GM12878 (cell line): ENCODE measurements at regions not wholly inside any gene's neighbourhood (a gene's known extent, or its start where the extent isn't known, plus 50 kb on each side); places are given as distances from the start of the nearest gene placed in this dataset.

Source experiments
- ASH2L ChIP-seq: fragments of 300-600, 200-600 bp; sonication (generic); IDR thresholded peaks from 2 replicates; pipeline ENCODE4 v1.6.1; 2017; ENCODE audit warnings: low read depth, mild to moderate bottlenecking, borderline replicate concordance
- ATF7 ChIP-seq: fragments of 450-650 bp; IDR thresholded peaks from 2 replicates; pipeline ENCODE4 v1.6.1; 2016; ENCODE audit warnings: low read depth, mild to moderate bottlenecking
- BACH1 ChIP-seq: fragments of 450-650 bp; IDR thresholded peaks from 2 replicates; pipeline ENCODE4 v1.6.1; 2017; ENCODE audit warnings: mild to moderate bottlenecking, borderline replicate concordance
- BHLHE40 ChIP-seq, 2 experiments: fragments of 450-650 bp in 1 of 2; IDR thresholded peaks; 2 replicates each; pipeline ENCODE4 v1.6.1; 2011 to 2017; ENCODE audit warnings: low read depth in 2 of 2, borderline replicate concordance in 1 of 2, improper control_type of control experiment in 1 of 2, low read length in 1 of 2, mild to moderate bottlenecking in 1 of 2
- CBX5 ChIP-seq: sonication (generic); IDR thresholded peaks from 2 replicates; pipeline ENCODE4 v1.6.1; 2016; ENCODE audit warnings: low read depth, moderate library complexity, mild to moderate bottlenecking, inconsistent platforms
- CHD4 ChIP-seq: fragments of 200-600 bp; sonication (generic); IDR thresholded peaks from 2 replicates; pipeline ENCODE4 v1.6.1; 2016; ENCODE audit warnings: mild to moderate bottlenecking
- CREM ChIP-seq: IDR thresholded peaks from 2 replicates; pipeline ENCODE4 v1.6.1; 2014; ENCODE audit warnings: antibody characterized with exemption, low read depth
- EED ChIP-seq: sonication (generic); IDR thresholded peaks from 2 replicates; pipeline ENCODE4 v1.6.1; 2016; ENCODE audit warnings: antibody characterized with exemption, low read depth
- LARP7 ChIP-seq: fragments of 450-650 bp; IDR thresholded peaks from 2 replicates; pipeline ENCODE4 v1.6.1; 2017; ENCODE audit warnings: mild to moderate bottlenecking
- MTA3 ChIP-seq: IDR thresholded peaks from 2 replicates; pipeline ENCODE4 v1.6.1; 2012; ENCODE audit warnings: low read length, inconsistent platforms, borderline replicate concordance
- NFIC ChIP-seq: IDR thresholded peaks from 2 replicates; pipeline ENCODE4 v1.6.1; 2012; ENCODE audit warnings: low read depth, mild to moderate bottlenecking, inconsistent platforms, low read length, moderate library complexity
- POU2F2 ChIP-seq: IDR thresholded peaks from 3 replicates; pipeline ENCODE4 v1.6.1; 2011; ENCODE audit warnings: low read depth, mild to moderate bottlenecking, low read length, borderline replicate concordance
- TF ChIP-seq, protein P1 (sequence below): fragments of 450-650 bp; IDR thresholded peaks from 2 replicates; pipeline ENCODE4 v1.6.1; 2016; ENCODE audit warnings: mild to moderate bottlenecking
- TF ChIP-seq, protein P2 (sequence below): fragments of 450-650 bp; formaldehyde crosslinking; IDR thresholded peaks from 2 replicates; pipeline ENCODE4 v1.5.0; 2022; ENCODE audit warnings: mild to moderate bottlenecking, missing genetic modification characterization
- TF ChIP-seq, protein P3 (sequence below): fragments of 450-650 bp; IDR thresholded peaks from 2 replicates; pipeline ENCODE4 v1.6.1; 2017; ENCODE audit warnings: mild to moderate bottlenecking
- TF ChIP-seq, protein P4 (sequence below): IDR thresholded peaks from 2 replicates; pipeline ENCODE4 v1.6.1; 2012; ENCODE audit warnings: low read depth, low read length, improper control_type of control experiment
- TF ChIP-seq, protein P5 (sequence below): IDR thresholded peaks from 2 replicates; pipeline ENCODE4 v1.6.1; 2012; ENCODE audit warnings: low read depth, low read length, improper control_type of control experiment
- TF ChIP-seq, protein P6 (sequence below): fragments of 450-650 bp; IDR thresholded peaks from 2 replicates; pipeline ENCODE4 v1.6.1; 2018; ENCODE audit warnings: borderline replicate concordance, mild to moderate bottlenecking; ENCODE audit not compliant: partially characterized antibody

DNA sequence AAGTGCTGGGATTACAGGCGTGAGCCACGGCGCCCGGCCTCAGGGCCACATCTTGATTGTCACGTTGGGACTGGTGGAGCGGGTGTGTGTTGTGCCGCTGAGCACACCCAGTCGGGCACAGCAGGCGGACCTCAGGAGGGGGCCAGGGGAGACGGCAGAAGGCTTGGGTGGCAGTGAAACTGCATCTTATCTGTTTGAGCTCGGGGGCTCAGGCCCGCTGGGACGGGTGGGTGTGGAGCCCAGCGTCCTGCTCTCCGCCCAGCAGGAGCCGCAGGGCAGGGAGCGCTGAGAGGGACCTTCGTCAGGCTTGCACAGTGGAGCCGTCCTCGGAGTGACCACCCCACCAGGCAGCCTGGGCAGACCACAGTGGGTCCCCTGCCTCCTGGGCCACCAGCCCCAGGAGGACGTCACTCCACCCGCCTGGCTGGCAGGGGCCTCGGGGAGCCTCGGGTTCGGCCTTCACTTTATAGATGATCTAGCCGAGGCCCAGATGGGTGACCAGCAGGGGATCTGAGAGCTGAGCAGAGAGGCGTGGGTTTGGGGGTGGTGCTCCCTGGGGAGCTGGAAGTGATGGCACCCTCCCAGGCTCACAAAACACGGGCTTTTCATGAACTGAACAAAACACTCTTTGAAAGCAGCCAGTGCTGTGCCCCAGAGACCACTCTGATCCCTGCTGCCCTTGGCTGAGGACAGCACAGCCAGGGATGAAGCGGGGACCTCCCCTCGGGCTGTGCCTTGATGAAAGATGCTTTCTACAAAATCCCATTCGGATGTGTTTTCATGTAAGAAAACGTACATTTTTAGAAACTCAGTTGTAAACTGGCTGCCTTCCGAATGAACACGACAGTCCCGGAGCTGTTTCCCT is 181.1 kb downstream of the SEC14L1 start (continued):
- TF ChIP-seq, protein P1, sequence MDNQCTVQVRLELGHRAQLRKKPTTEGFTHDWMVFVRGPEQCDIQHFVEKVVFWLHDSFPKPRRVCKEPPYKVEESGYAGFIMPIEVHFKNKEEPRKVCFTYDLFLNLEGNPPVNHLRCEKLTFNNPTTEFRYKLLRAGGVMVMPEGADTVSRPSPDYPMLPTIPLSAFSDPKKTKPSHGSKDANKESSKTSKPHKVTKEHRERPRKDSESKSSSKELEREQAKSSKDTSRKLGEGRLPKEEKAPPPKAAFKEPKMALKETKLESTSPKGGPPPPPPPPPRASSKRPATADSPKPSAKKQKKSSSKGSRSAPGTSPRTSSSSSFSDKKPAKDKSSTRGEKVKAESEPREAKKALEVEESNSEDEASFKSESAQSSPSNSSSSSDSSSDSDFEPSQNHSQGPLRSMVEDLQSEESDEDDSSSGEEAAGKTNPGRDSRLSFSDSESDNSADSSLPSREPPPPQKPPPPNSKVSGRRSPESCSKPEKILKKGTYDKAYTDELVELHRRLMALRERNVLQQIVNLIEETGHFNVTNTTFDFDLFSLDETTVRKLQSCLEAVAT = peak; percentile 66; the same call in 1 of the 2 replicates
- TF ChIP-seq ASH2L (no peak), BACH1 (0 out of 2 replicates have a peak, but pooled peaks have one; percentile 67), CBX5 (no peak), LARP7 (peak; percentile 65; the same call in 1 of the 2 replicates), BHLHE40 (IDR thresholded peaks at IDR 0.05; ENCODE audit: borderline replicate concordance in 1 of 2, low read depth in 2 of 2, low read length in 1 of 2) (peak in 1 of 2 experiments; percentile 28; a peak in 1 of 4 replicates), CHD4 (no peak), MTA3 (0 out of 2 replicates have a peak, but pooled peaks have one; percentile 42), ATF7 (no peak), NFIC (no peak), EED (peak; percentile 27; the same call in 1 of the 2 replicates), POU2F2 (no peak), CREM (no peak)
- TF ChIP-seq, protein P2, sequence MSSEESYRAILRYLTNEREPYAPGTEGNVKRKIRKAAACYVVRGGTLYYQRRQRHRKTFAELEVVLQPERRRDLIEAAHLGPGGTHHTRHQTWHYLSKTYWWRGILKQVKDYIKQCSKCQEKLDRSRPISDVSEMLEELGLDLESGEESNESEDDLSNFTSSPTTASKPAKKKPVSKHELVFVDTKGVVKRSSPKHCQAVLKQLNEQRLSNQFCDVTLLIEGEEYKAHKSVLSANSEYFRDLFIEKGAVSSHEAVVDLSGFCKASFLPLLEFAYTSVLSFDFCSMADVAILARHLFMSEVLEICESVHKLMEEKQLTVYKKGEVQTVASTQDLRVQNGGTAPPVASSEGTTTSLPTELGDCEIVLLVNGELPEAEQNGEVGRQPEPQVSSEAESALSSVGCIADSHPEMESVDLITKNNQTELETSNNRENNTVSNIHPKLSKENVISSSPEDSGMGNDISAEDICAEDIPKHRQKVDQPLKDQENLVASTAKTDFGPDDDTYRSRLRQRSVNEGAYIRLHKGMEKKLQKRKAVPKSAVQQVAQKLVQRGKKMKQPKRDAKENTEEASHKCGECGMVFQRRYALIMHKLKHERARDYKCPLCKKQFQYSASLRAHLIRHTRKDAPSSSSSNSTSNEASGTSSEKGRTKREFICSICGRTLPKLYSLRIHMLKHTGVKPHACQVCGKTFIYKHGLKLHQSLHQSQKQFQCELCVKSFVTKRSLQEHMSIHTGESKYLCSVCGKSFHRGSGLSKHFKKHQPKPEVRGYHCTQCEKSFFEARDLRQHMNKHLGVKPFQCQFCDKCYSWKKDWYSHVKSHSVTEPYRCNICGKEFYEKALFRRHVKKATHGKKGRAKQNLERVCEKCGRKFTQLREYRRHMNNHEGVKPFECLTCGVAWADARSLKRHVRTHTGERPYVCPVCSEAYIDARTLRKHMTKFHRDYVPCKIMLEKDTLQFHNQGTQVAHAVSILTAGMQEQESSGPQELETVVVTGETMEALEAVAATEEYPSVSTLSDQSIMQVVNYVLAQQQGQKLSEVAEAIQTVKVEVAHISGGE (CRISPR knock-in tag) = no peak
- TF ChIP-seq, protein P3, sequence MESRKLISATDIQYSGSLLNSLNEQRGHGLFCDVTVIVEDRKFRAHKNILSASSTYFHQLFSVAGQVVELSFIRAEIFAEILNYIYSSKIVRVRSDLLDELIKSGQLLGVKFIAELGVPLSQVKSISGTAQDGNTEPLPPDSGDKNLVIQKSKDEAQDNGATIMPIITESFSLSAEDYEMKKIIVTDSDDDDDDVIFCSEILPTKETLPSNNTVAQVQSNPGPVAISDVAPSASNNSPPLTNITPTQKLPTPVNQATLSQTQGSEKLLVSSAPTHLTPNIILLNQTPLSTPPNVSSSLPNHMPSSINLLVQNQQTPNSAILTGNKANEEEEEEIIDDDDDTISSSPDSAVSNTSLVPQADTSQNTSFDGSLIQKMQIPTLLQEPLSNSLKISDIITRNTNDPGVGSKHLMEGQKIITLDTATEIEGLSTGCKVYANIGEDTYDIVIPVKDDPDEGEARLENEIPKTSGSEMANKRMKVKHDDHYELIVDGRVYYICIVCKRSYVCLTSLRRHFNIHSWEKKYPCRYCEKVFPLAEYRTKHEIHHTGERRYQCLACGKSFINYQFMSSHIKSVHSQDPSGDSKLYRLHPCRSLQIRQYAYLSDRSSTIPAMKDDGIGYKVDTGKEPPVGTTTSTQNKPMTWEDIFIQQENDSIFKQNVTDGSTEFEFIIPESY = no peak
- TF ChIP-seq, protein P4, sequence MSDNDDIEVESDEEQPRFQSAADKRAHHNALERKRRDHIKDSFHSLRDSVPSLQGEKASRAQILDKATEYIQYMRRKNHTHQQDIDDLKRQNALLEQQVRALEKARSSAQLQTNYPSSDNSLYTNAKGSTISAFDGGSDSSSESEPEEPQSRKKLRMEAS = no peak
- TF ChIP-seq, protein P5, sequence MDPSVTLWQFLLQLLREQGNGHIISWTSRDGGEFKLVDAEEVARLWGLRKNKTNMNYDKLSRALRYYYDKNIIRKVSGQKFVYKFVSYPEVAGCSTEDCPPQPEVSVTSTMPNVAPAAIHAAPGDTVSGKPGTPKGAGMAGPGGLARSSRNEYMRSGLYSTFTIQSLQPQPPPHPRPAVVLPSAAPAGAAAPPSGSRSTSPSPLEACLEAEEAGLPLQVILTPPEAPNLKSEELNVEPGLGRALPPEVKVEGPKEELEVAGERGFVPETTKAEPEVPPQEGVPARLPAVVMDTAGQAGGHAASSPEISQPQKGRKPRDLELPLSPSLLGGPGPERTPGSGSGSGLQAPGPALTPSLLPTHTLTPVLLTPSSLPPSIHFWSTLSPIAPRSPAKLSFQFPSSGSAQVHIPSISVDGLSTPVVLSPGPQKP = no peak
- TF ChIP-seq, protein P6, sequence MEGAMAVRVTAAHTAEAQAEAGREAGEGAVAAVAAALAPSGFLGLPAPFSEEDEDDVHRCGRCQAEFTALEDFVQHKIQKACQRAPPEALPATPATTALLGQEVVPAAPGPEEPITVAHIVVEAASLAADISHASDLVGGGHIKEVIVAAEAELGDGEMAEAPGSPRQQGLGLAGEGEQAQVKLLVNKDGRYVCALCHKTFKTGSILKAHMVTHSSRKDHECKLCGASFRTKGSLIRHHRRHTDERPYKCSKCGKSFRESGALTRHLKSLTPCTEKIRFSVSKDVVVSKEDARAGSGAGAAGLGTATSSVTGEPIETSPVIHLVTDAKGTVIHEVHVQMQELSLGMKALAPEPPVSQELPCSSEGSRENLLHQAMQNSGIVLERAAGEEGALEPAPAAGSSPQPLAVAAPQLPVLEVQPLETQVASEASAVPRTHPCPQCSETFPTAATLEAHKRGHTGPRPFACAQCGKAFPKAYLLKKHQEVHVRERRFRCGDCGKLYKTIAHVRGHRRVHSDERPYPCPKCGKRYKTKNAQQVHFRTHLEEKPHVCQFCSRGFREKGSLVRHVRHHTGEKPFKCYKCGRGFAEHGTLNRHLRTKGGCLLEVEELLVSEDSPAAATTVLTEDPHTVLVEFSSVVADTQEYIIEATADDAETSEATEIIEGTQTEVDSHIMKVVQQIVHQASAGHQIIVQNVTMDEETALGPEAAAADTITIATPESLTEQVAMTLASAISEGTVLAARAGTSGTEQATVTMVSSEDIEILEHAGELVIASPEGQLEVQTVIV = no peak
